Activated B cell treated with CpG ODN at 0.5 μM for 24 hours (primary cell): ENCODE measurements at regions not wholly inside any gene's neighbourhood (a gene's known extent, or its start where the extent isn't known, plus 50 kb on each side); places are given as distances from the start of the nearest gene placed in this dataset.

Experiments used
- ATAC-seq: fragments of 200-7000 bp; cut with Tn5 transposase; one replicate; pipeline ENCODE4 v1.10.0; 2021; ENCODE audit warnings: low read depth, mild to moderate bottlenecking, moderate library complexity
- CTCF ChIA-PET: fragments of 350-600 bp; sonication (Branson Sonifier 250); formaldehyde crosslinking; loops from one replicate; lab custom pipeline; 2021; ENCODE audit warnings: antibody characterized with exemption; lab: Charles Lee
- POLR2A ChIA-PET: fragments of 350-600 bp; sonication (Branson Sonifier 250); formaldehyde crosslinking; loops from one replicate; lab custom pipeline; 2021; ENCODE audit warnings: antibody characterized with exemption; lab: Charles Lee
- DNase-seq: peaks from one replicate; pipeline ENCODE4 v3.0.0; 2022
- H3K27ac Mint-ChIP-seq: one replicate; pipeline ENCODE4 v1.8.0; 2020; ENCODE audit warnings: mixed read lengths
- H3K27me3 Mint-ChIP-seq: one replicate; pipeline ENCODE4 v1.8.0; 2021; ENCODE audit warnings: mixed read lengths
- H3K36me3 Mint-ChIP-seq: one replicate; pipeline ENCODE4 v1.8.0; 2021; ENCODE audit warnings: low read depth, mixed read lengths
- H3K4me1 Mint-ChIP-seq: one replicate; pipeline ENCODE4 v1.8.0; 2021; ENCODE audit warnings: mixed read lengths
- H3K4me3 Mint-ChIP-seq: one replicate; pipeline ENCODE4 v1.8.0; 2020; ENCODE audit warnings: mild to moderate bottlenecking, mixed read lengths
- H3K9me3 Mint-ChIP-seq: one replicate; pipeline ENCODE4 v1.8.0; 2020; ENCODE audit warnings: mixed read lengths
- intact Hi-C: fragments of 100-400 bp; cut with micrococcal nuclease; formaldehyde crosslinking; loops from one replicate; pipeline ENCODE4 v1.15.1; 2024
- TF ChIP-seq, protein P1 (sequence below): fragments of 200-600 bp; IDR thresholded peaks from one replicate; pipeline ENCODE4 v1.8.0; 2022; ENCODE audit warnings: antibody characterized with exemption, mild to moderate bottlenecking

DNA sequence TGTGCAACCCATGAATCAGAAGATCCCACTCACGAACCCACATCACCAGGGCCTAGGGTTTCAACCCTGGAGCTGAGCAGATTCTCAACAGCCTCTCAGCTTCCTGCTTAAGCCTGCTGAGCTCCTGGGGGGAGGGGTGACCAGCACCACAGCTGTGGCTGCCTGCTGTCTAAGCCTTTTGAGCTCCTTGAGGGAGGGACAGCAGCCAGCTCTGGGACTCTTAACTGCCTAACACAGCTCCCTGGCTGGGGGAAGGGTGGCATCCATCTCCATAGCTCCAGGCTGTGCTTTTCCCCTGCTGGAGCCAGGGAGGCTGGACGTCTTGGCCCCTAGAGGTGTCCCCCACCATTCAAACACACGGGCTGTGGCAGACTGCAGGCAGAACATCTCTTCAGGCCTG, 250.3 kb downstream of the DMAC1 start:
- peaks cover 14% of the 10 kb centered on the region for H3K27me3 Mint-ChIP-seq
- H3K4me1 Mint-ChIP-seq, result no peaks in the 10 kb centered on the region
- no peak for ATAC-seq
- H3K27ac Mint-ChIP-seq, result no peak overlapping the region
- no peak overlapping the region for H3K4me3 Mint-ChIP-seq
- ChIA-PET POLR2A (no interaction called here), CTCF (no interaction called here)
- no peaks in the 10 kb centered on the region for H3K36me3 Mint-ChIP-seq
- H3K9me3 Mint-ChIP-seq, result no peaks in the 10 kb centered on the region
- intact Hi-C loops, result no loop called here
- TF ChIP-seq, protein P1, sequence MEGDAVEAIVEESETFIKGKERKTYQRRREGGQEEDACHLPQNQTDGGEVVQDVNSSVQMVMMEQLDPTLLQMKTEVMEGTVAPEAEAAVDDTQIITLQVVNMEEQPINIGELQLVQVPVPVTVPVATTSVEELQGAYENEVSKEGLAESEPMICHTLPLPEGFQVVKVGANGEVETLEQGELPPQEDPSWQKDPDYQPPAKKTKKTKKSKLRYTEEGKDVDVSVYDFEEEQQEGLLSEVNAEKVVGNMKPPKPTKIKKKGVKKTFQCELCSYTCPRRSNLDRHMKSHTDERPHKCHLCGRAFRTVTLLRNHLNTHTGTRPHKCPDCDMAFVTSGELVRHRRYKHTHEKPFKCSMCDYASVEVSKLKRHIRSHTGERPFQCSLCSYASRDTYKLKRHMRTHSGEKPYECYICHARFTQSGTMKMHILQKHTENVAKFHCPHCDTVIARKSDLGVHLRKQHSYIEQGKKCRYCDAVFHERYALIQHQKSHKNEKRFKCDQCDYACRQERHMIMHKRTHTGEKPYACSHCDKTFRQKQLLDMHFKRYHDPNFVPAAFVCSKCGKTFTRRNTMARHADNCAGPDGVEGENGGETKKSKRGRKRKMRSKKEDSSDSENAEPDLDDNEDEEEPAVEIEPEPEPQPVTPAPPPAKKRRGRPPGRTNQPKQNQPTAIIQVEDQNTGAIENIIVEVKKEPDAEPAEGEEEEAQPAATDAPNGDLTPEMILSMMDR, result no peak
- no peak for DNase-seq

DNA sequence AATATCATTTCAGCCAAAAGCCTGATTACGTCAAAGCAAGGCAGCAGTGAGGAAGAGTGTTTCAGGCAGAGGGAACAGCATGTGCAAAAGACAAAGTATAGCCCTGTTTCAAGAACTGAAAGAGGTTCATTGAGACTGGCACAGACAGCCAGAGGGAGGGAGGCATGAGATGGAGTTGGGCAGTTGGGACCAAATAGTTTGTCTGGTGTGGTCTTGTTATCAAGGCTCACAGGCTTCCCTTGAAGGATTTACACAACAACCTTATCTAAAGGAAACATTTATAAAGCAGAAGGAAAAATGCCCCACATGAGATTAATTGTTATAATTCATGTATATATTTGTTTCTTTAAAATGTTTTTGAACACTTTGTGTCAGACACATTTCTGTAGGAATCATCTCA, 253.3 kb downstream of the DMAC1 start:
- no peak for DNase-seq
- POLR2A ChIA-PET, result no interaction called here
- no peak overlapping the region for H3K27ac Mint-ChIP-seq

DNA sequence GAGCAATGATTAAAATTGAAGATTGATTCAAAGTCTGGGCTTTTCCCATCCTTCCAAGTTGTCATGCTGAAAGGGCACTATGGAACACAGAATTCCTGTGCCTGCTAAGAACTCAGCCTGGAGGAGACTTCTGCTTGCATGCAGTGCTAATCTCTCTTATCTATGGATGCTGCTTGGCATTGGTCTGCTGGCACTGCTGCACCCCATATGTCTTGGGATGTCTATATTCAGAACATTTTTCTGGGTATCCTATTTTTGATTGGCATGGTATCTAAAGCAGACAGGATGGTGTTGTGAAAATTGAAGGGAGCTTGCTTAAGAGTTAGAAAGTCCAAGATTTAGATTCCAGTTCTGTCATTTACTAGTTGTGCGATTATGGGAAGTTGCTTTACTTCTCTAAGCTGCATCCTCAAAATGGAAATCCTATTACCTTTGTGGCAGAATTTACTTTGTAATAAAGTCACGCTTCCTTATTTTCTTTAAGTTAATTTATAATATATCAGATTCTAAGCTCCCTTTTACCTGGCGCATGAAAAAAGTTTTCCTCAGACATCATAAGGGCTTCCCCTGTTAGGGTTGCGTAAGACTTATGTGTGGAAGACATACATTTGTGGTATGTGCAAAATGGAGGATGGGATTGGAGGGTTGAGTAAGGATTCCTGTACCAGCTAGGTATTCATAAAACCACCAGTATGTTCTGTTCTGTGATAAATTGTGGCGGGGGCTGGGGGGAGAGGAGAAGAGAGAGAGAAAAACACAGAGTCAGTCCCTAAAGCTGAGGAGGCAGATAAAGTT, 254.0 kb downstream of the DMAC1 start:
- intact Hi-C loops, result no loop called here
- ATAC-seq (no peak), DNase-seq (no peak)
- TF ChIP-seq, protein P1, result no peak
- H3K27ac Mint-ChIP-seq, result no peak overlapping the region
- no peaks in the 10 kb centered on the region for H3K9me3 Mint-ChIP-seq
- H3K4me3 Mint-ChIP-seq, result no peak overlapping the region
- H3K27me3 Mint-ChIP-seq, result peaks cover 11% of the 10 kb centered on the region
- no peaks in the 10 kb centered on the region for H3K36me3 Mint-ChIP-seq
- ChIA-PET POLR2A (no interaction called here), CTCF (no interaction called here)
- no peaks in the 10 kb centered on the region for H3K4me1 Mint-ChIP-seq

More for the DNA sequence above, 253.3 kb downstream of the DMAC1 start:
- CTCF ChIA-PET, result no interaction called here
- intact Hi-C loops, result no loop called here
- no peak for ATAC-seq
- Mint-ChIP-seq H3K36me3 (no peaks in the 10 kb centered on the region), H3K4me3 (no peak overlapping the region), H3K4me1 (no peaks in the 10 kb centered on the region), H3K9me3 (no peaks in the 10 kb centered on the region), H3K27me3 (peaks cover 14% of the 10 kb centered on the region)
- TF ChIP-seq, protein P1, result no peak

DNA sequence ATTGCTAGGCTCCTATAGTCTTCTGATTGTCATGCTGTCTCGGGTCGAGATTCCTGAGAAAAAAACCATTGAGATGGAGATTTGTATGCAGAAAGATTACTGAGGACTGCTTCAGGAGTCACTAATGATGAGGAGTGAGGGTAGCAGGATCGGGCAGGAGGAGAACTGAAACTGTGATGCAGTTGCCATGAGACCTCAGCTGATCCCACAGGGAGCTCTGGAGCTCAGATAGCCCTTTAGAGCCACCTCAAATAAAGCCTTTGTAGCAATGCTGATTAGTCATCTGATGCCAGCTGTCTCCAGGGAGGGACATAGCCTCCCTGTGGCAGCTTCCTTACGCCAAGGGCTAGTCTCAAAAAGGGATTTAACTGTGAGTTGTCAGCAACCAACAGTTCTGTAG, 256.9 kb downstream of the DMAC1 start:
- ChIA-PET CTCF (no interaction called here), POLR2A (no interaction called here)
- no peaks in the 10 kb centered on the region for H3K4me1 Mint-ChIP-seq
- peaks cover 9% of the 10 kb centered on the region for H3K27me3 Mint-ChIP-seq
- TF ChIP-seq, protein P1, result no peak
- no peaks in the 10 kb centered on the region for H3K36me3 Mint-ChIP-seq
- no peak overlapping the region for H3K4me3 Mint-ChIP-seq
- no peak overlapping the region for H3K27ac Mint-ChIP-seq
- no peaks in the 10 kb centered on the region for H3K9me3 Mint-ChIP-seq
- no peak for DNase-seq
- ATAC-seq, result no peak
- intact Hi-C loops, result no loop called here

DNA sequence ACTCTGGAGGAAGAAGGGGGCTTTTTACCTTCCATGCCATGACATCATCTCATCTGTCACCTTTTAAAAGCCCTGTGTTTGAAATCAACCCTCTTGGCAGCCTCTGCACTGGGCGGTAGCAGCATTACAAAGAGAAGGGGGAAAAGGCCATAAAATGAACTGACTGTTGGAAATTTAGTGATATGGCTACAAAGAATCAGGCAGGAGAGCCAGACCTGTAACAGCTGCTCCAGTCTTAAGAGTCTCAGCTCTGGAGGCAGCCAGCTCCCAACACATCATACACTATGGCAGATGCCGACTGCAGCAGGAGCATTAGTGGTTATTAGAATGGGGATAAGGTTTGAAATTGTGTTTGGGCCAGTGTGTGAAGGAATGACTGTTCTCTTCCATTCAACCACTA, 257.5 kb downstream of the DMAC1 start:
- no peak for ATAC-seq
- no peak for DNase-seq
- TF ChIP-seq, protein P1, result no peak
- intact Hi-C loops, result no loop called here
- no peak overlapping the region for H3K4me3 Mint-ChIP-seq
- CTCF ChIA-PET, result no interaction called here
- H3K9me3 Mint-ChIP-seq, result no peaks in the 10 kb centered on the region
- H3K27me3 Mint-ChIP-seq, result peaks cover 9% of the 10 kb centered on the region
- H3K27ac Mint-ChIP-seq, result no peak overlapping the region
- H3K36me3 Mint-ChIP-seq, result no peaks in the 10 kb centered on the region
- H3K4me1 Mint-ChIP-seq, result no peaks in the 10 kb centered on the region
- POLR2A ChIA-PET, result no interaction called here
